ENCODE measurements at regions not wholly inside any gene's neighbourhood (a gene's known extent, or its start where the extent isn't known, plus 50 kb on each side); places are given as distances from the start of the nearest gene placed in this dataset.

GRCh38 chr11:19353287-19353850 is 112.6 kb upstream of the E2F8 start:
- DNase-seq = no peak

- no peak for DNase-seq
These were observed 112.0 kb upstream of the E2F8 start for GRCh38 chr11:19352771-19353160.

- DNase-seq = no peak
These were observed 111.5 kb upstream of the E2F8 start for GRCh38 chr11:19352072-19352770.

GRCh38 chr11:19351426-19351825 is 110.7 kb upstream of the E2F8 start:
- DNase-seq = no peak

GRCh38 chr11:19350160-19350559 is 109.4 kb upstream of the E2F8 start:
- DNase-seq = no peak

- DNase-seq = no peak
These were observed 108.7 kb upstream of the E2F8 start for GRCh38 chr11:19349340-19350025.

- DNase-seq = no peak
These were observed 107.2 kb upstream of the E2F8 start for GRCh38 chr11:19347911-19348310.

- no peak for DNase-seq
These were observed 105.3 kb upstream of the E2F8 start for GRCh38 chr11:19345848-19346681.

GRCh38 chr11:19345519-19345847 is 104.7 kb upstream of the E2F8 start:
- no peak for DNase-seq

GRCh38 chr11:19344661-19345518 is 104.1 kb upstream of the E2F8 start:
- no peak for DNase-seq

GRCh38 chr11:19342036-19342435 is 101.3 kb upstream of the E2F8 start:
- no peak for DNase-seq

GRCh38 chr11:19338375-19338774 is 97.6 kb upstream of the E2F8 start:
- DNase-seq = no peak

- no peak for DNase-seq
These were observed 97.0 kb upstream of the E2F8 start for GRCh38 chr11:19337779-19338178.

- no peak for DNase-seq
These were observed 95.6 kb upstream of the E2F8 start for GRCh38 chr11:19336331-19336730.

GRCh38 chr11:19332476-19332875 is 91.7 kb upstream of the E2F8 start:
- DNase-seq = no peak

- DNase-seq = no peak
These were observed 89.7 kb upstream of the E2F8 start for GRCh38 chr11:19330416-19330815.

- DNase-seq = no peak
These were observed 89.2 kb upstream of the E2F8 start for GRCh38 chr11:19329970-19330369.

- DNase-seq = no peak
These were observed 88.0 kb upstream of the E2F8 start for GRCh38 chr11:19328586-19329311.

- DNase-seq = no peak
These were observed 86.5 kb upstream of the E2F8 start for GRCh38 chr11:19327280-19327679.

- DNase-seq = no peak
These were observed 85.8 kb upstream of the E2F8 start for GRCh38 chr11:19326499-19326898.

- no peak for DNase-seq
These were observed 82.8 kb upstream of the E2F8 start for GRCh38 chr11:19323502-19323901.

- no peak for DNase-seq
These were observed 80.6 kb upstream of the E2F8 start for GRCh38 chr11:19321351-19321750.
